H54 (cell line): ENCODE measurements at regions not wholly inside any gene's neighbourhood (a gene's known extent, or its start where the extent isn't known, plus 50 kb on each side); places are given as distances from the start of the nearest gene placed in this dataset.

ENCODE experiments used
- DNase-seq: peaks from one replicate; pipeline ENCODE4 v3.0.0; 2011; ENCODE audit warnings: low spot score, mixed read lengths; ENCODE audit not compliant: insufficient read length
- FAIRE-seq: peaks from 3 replicates; lab custom pipeline; 2011; peaks lifted over from hg19 to GRCh38; lab: Jason Lieb, UNC
- POLR2A ChIP-seq: IDR thresholded peaks from 2 replicates; pipeline ENCODE4 v1.6.1; 2011; ENCODE audit warnings: low read depth, mild to moderate bottlenecking, low read length

- DNase-seq (no peak), FAIRE-seq (no peak)
- no peak for TF ChIP-seq POLR2A
Measured at GRCh38 chr4:188263321-188263720, 124.1 kb downstream of the TRIML1 start.

GRCh38 chr4:188266386-188266785 lies 127.1 kb downstream of the TRIML1 start:
- DNase-seq (no peak), FAIRE-seq (no peak)
- no peak for TF ChIP-seq POLR2A

DNA sequence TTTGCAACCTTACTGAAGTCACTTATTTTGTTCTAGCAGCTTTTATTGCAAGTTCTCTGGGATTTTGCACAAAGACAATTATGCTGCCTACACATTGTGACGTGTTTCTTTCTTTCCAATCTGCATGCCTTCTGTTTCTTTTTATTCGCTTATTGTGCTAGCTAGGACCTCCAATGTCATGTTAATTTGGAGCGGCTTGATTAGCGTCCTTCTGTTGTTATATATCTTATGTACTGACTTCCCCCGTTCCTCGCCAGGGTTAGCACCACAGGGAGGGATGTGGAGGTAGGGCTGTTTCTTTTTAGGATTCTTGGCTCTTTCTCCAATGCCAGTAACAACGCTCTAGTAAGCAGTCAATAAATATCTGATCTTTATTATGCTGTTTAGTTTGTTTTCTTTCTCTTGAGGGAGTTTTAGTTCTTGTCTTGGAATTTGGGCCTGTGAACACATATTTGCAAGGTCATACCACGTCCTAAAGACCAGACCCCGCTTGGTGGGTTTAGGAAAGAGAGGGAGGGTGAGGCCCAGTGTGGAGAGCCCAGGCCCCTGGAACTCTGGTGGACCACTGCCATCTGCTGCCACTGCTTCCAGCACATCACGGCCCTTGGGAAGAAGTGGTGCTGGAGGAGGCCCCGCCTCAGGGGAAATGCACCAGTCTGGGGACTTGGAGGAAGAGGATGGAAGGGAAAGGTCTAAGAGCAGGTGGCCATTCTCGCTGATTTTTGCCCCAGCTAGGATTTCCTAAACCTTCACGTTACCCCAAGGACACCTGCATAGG lies 129.1 kb downstream of the TRIML1 start:
- no peak for TF ChIP-seq POLR2A
- FAIRE-seq (no peak), DNase-seq (no peak)

DNA sequence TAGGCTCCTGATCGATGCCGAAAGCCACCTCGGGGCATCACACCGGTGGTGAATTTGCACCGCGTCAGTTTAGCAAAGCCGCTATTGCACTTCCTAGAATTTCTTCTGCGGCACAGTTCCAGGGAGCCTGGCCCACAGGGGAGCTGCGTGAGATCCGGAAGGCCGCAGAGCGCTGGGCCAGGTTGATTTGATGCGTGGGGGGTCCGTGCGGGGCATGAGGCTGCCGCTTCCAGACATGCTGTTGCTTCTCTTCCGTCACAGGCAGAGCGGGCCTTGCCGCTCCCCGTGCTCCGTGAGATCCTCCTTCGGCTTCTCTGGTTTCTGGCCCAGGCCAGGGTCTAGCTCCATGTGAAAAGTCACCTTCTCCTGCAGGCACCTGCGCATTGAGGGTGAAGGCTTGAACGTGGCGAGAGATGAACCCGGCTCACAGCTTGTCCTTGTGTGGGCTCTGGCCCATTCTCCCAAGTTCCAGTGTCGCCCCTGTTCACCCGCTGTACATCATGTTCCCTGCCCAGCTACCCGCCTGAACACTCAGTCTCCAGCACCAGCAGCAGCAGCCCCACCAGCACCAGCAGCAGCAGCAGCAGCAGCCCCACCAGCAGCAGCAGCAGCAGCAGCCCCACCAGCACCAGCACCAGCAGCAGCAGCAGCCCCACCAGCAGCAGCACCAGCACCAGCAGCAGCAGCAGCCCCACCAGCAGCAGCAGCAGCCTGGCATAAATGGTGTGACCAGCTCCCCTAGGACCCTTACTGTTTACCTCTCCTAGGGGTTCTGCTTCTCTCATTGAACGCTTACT lies 131.2 kb downstream of the TRIML1 start:
- no peak for DNase-seq
- TF ChIP-seq POLR2A = no peak
- FAIRE-seq = no peak

DNA sequence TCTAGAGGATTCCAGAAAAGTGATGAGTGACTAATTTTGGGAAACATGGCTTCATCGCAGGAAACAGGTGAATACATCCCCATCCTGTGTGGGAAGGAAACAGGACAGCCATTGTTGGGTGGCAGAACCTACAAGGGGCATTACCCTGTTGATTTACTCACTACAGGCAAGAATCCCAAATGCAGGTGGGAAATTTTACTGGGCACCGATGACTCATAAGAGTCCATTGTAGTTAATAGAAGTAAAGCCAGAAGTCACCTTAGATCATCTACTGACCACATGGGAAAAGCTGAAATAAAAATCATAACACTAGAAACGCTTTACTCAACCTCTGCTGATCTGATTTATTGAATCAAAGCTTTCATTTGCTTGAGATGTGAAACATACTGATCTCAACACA lies 136.4 kb downstream of the TRIML1 start:
- no peak for TF ChIP-seq POLR2A
- FAIRE-seq = no peak
- DNase-seq = no peak

GRCh38 chr4:188279184-188279583 lies 139.9 kb downstream of the TRIML1 start:
- TF ChIP-seq POLR2A = no peak
- no peak for FAIRE-seq

GRCh38 chr4:188282471-188283232 lies 143.4 kb downstream of the TRIML1 start:
- no peak for FAIRE-seq
- no peak for TF ChIP-seq POLR2A
- DNase-seq = no peak

More at GRCh38 chr4:188279184-188279583, 139.9 kb downstream of the TRIML1 start:
- no peak for DNase-seq

DNA sequence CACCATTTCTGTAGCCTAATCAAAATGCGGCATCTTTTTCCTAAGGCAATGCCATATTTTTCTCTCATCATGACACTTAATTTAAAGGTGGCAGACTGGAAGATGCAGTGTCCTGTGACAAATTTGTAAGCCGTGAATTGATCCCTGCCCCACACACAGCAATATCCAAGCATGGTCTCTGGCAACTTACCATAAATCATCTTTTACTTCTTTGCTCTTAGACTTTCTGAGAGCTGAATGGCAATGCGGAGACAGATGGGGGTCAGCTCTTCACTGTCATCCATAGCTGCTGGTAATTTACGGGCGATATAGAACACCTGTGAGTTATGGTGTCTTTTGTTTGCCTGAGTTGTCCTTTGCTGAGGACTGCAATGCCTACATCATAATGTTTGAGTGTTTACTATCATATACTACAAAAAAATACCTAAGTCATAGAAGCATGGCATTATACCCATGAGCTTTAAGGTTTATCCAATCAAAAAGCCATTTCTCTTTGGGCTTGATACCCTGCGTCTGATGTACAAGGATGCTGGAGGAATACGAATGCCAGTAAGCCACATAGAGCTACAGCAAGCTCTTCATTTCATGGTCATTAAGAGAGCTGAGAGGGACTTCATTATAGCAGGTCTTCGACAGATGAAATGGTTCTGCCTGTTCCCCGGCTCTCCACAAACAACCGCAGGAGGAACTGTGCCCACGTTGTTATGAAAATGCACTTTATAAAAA lies 148.1 kb downstream of the TRIML1 start:
- FAIRE-seq (no peak), DNase-seq (no peak)
- TF ChIP-seq POLR2A = no peak

- no peak for TF ChIP-seq POLR2A
- DNase-seq (no peak), FAIRE-seq (no peak)
Measured at GRCh38 chr4:188289531-188290125, 150.4 kb downstream of the TRIML1 start.

- TF ChIP-seq POLR2A = no peak
- no peak for DNase-seq
- no peak for FAIRE-seq
Measured at GRCh38 chr4:188295899-188296298, 156.7 kb downstream of the TRIML1 start.

GRCh38 chr4:188296331-188296730 lies 157.1 kb downstream of the TRIML1 start:
- FAIRE-seq (no peak), DNase-seq (no peak)
- TF ChIP-seq POLR2A = no peak

DNA sequence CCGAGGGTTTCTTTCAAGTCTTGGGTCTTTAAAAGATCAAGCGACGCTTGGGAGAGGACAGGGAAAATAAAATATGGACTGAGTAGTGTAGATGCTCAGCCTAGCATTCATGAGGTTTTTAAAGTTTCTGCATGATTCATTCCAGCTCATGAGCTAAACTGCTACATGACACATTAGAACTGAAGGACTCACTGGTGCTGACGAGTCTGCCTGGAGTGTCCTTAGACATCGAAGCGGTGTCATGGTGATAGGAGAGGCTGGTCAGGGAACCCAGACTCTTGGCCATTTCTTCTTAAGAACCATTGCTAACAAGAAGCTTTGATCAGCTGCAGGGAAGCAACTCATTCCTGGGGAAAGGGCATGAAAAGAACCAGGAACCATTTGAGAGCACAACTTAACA lies 158.6 kb downstream of the TRIML1 start:
- DNase-seq (peak; percentile 35), FAIRE-seq (peak; percentile 61)
- TF ChIP-seq POLR2A = no peak

DNA sequence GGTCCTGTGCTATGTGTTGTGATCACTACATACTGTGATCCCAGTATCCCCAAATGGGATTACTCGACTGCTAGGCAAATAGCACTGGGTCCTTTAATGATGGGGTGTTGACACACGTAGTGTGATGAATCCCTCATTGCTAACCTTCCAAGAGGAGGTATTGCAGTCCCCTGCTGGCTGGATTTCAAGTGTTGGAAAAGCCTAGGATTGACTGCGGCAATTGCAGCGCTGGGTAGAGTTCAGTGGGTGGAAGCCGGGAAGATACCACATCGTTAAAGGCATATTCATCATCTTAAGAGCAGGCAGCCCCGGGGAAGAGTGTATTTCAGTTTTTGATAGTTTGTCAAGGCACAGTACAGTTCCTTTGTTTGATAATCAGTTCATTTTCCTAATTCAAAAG lies 159.9 kb downstream of the TRIML1 start:
- no peak for TF ChIP-seq POLR2A
- no peak for DNase-seq
- no peak for FAIRE-seq

DNA sequence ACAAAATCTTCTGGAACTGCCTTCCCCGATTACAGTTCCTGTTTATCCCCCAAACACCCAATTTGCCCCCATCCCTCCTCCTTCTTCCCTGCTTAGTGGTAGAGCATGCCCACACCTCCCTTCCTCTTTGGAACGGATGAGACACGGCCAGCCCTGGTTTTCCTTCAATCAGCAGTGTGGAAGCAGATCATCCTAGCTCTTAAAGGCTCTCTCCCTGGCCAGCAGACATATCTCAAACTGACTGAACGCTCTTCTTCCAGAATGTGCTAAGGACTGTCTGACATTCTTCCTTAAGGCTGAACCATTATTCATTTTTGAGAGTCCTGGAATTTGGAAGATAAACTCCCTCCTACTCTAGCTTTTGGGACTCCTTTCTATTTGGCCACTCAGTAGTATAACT lies 161.1 kb downstream of the TRIML1 start:
- no peak for TF ChIP-seq POLR2A

More for the DNA sequence above, 161.1 kb downstream of the TRIML1 start:
- FAIRE-seq (no peak), DNase-seq (no peak)
